Lower leg skin (tissue), 4 donors: ENCODE measurements at regions not wholly inside any gene's neighbourhood (a gene's known extent, or its start where the extent isn't known, plus 50 kb on each side); places are given as distances from the start of the nearest gene placed in this dataset.

Experiments used
- DNase-seq, 2 donors: peaks; one replicate each; pipeline ENCODE4 v3.0.0-alpha.2; 2019; ENCODE audit warnings: low spot score in 2 of 2
- H3K4me3 ChIP-seq: fragments of 200-600 bp; sonication (generic); 2 replicates; pipeline ENCODE4 v1.5.1; 2017; ENCODE audit warnings: mild to moderate bottlenecking, low read depth; ENCODE audit not compliant: poor library complexity, severe bottlenecking
- POLR2A ChIP-seq, 2 donors: fragments of 450-650 bp; IDR thresholded peaks; one replicate each; pipeline ENCODE4 v1.6.1; 2016 to 2017; ENCODE audit warnings: antibody characterized with exemption in 2 of 2, mild to moderate bottlenecking in 1 of 2, moderate library complexity in 1 of 2
- WGBS, 2 donors: methylation state at CpG; one replicate each; pipeline ENCODE4 v1.1.5; 2018; 5-methylcytosine and 5-hydroxymethylcytosine counted together
- intact Hi-C: fragments of 100-400 bp; cut with DNase I; formaldehyde crosslinking; loops from one replicate; pipeline ENCODE4 v1.15.0; 2023; ENCODE audit warnings: low total_unique reads
- TF ChIP-seq, protein P1 (sequence below), 3 donors: fragments of 450-650 bp; IDR thresholded peaks; one replicate each; pipeline ENCODE4 v1.5.1; 2016; ENCODE audit warnings: antibody characterized with exemption in 3 of 3, mild to moderate bottlenecking in 3 of 3, moderate library complexity in 2 of 3

DNA sequence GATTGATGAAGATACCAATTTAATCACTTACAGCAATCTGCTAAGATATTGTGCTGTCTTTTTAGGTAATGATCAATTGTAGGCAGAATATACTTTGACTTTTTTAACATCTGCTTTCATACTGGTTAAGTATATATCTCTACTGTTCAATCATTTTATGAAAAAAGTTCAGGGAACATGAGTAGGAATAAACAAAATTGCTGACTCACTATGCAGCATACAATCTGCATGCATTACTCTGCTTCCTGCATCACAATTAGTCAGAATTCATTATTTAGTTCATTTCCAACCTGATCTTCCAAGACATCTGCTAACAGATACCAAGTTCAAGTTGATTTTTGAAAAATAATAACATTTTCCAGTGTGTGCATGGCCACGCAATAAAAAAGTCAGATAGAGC is 1430.4 kb upstream of the LRRTM1 start:
- DNase-seq, result no peak
- TF ChIP-seq POLR2A (IDR thresholded peaks at IDR 0.05), result no peak
- TF ChIP-seq, protein P1, sequence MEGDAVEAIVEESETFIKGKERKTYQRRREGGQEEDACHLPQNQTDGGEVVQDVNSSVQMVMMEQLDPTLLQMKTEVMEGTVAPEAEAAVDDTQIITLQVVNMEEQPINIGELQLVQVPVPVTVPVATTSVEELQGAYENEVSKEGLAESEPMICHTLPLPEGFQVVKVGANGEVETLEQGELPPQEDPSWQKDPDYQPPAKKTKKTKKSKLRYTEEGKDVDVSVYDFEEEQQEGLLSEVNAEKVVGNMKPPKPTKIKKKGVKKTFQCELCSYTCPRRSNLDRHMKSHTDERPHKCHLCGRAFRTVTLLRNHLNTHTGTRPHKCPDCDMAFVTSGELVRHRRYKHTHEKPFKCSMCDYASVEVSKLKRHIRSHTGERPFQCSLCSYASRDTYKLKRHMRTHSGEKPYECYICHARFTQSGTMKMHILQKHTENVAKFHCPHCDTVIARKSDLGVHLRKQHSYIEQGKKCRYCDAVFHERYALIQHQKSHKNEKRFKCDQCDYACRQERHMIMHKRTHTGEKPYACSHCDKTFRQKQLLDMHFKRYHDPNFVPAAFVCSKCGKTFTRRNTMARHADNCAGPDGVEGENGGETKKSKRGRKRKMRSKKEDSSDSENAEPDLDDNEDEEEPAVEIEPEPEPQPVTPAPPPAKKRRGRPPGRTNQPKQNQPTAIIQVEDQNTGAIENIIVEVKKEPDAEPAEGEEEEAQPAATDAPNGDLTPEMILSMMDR (IDR thresholded peaks at IDR 0.05), result no peak
- intact Hi-C loops, result no loop called here
- H3K4me3 ChIP-seq, result no peak overlapping the region
- 92% methylated on average over 1 of the region's 1 CpG for WGBS, 2 donors

DNA sequence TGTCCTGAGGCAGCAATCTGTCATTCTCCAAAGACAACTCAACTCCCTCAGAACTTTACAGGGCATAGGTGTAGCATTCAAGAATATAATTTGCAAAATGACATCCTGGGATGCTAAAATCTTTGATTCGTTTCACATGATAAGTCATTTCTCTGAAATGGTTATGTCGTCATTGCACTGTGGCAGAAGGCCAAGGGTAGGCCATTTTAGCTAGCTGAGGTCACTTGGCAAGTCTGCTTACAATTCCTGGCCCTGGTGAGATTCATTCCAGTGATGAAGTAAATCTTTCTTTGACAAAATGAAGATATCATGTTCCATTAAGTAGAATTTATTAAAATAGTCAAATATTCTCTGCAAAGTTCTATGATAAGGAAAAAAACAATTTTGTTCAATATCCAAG is 1410.3 kb upstream of the LRRTM1 start:
- TF ChIP-seq, protein P1 (IDR thresholded peaks at IDR 0.05), result no peak
- TF ChIP-seq POLR2A (IDR thresholded peaks at IDR 0.05), result no peak
- WGBS, 2 donors, result 29 to 38% methylated on average over 2 of the region's 2 CpGs
- intact Hi-C loops, result no loop called here
- no peak for DNase-seq
- H3K4me3 ChIP-seq, result no peak overlapping the region

DNA sequence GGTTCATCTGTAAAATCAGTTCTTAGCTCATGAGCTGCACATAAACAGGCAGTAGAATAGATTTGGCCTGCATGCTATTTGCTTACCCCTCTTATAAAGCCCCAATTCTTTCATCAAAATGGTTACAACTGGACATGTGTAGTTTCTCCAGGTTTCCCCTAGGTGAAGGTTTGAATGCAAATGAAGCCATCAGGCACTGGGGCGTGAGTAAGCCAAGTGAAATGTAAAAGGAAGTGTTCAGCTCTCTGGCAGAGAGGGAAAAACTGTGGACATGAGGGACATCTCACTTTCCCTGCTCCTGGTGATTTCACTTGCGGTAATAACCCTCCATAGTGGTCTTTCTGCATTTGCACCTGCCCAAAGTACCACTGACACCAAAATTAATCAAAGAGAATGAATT is 1402.3 kb upstream of the LRRTM1 start:
- 87 to 88% methylated on average over 2 of the region's 2 CpGs for WGBS, 2 donors
- intact Hi-C loops, result no loop called here
- H3K4me3 ChIP-seq, result no peak overlapping the region
- DNase-seq, result no peak
- TF ChIP-seq, protein P1 (IDR thresholded peaks at IDR 0.05), result no peak
- TF ChIP-seq POLR2A (IDR thresholded peaks at IDR 0.05), result no peak

DNA sequence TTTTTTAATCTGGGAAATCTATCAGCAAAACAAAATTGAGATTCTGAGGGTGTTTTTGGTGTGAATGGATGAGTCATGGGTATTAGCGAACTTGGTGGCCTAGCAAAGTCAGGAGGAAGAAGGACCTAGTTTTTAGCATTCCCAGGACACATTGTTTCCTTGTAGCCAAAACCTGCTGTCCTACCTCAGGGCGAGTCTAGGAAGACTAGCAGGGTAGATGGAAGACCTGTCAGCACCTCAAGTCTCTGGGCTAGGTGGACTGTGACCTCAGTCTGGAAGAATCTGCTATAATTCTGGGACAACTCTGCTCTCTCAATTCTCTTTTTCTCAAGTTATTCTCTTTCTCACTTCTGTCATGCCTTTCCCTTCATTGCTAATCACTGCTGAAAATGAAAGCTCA is 1399.3 kb upstream of the LRRTM1 start:
- no peak for DNase-seq
- TF ChIP-seq, protein P1 (IDR thresholded peaks at IDR 0.05), result no peak
- 73 to 83% methylated on average over 2 of the region's 2 CpGs for WGBS, 2 donors
- intact Hi-C loops, result no loop called here
- no peak overlapping the region for H3K4me3 ChIP-seq

DNA sequence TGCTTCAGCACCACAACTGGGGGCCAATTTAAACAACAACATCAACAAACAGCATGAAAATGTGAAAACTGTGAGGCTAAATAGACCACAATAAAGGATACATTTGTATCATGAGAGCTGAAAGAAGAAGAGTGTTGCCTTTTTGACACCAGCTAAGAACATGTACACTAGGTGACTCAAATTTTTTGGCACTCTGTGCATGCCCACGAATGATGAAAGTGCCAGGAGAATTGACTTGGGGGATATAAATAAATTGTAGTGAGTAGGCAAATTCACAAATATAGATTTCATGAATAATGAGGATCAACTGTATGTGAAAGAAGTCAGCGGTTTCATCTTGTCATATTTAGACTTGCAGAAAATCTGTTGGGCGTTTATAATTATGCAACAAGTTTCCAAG is 1388.0 kb upstream of the LRRTM1 start:
- TF ChIP-seq, protein P1 (IDR thresholded peaks at IDR 0.05), result no peak
- no peak for TF ChIP-seq POLR2A (IDR thresholded peaks at IDR 0.05)
- H3K4me3 ChIP-seq, result no peak overlapping the region
- intact Hi-C loops, result no loop called here
- 60 to 68% methylated on average over 3 of the region's 3 CpGs for WGBS, 2 donors
- no peak for DNase-seq

DNA sequence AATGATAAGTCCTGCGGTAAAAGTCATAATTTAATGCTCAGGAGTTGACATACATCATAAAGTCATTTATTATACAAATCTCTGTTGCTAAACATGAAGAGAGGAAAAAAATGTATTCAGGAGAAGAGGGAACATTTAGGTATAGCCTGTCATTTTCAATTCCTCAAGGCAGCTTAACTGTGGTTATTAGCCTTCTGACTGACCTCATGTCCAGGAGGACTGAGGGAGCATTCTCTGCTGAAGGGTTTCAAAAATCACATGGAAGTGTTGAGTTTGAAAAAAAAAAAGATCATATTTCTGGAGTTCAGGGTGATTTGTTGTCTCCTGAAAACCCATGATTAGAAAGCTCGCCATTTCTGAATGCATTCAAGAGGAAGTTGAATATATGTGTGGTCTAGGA is 1371.1 kb upstream of the LRRTM1 start:
- no peak overlapping the region for H3K4me3 ChIP-seq
- WGBS, 2 donors, result 63 to 66% methylated on average over 2 of the region's 2 CpGs
- TF ChIP-seq POLR2A (IDR thresholded peaks at IDR 0.05), result no peak
- TF ChIP-seq, protein P1 (IDR thresholded peaks at IDR 0.05), result no peak
- no peak for DNase-seq
- intact Hi-C loops, result no loop called here
